Mesenchymal stem cell (in vitro differentiated cells and primary cell): ENCODE measurements at regions not wholly inside any gene's neighbourhood (a gene's known extent, or its start where the extent isn't known, plus 50 kb on each side); places are given as distances from the start of the nearest gene placed in this dataset.

Experiments
- DNase-seq: peaks from one replicate; pipeline ENCODE4 v3.0.0-alpha.2; 2013
- H2AFZ ChIP-seq: one replicate; pipeline ENCODE4 v1.6.1; 2013; ENCODE audit warnings: low read depth, mild to moderate bottlenecking, control low read depth, inconsistent platforms, low read length, moderate library complexity
- H2AK5ac ChIP-seq: 2 replicates; pipeline ENCODE4 v1.6.1; 2013; ENCODE audit warnings: low read length, moderate library complexity, mild to moderate bottlenecking, inconsistent platforms; ENCODE audit not compliant: severe bottlenecking
- H2BK120ac ChIP-seq: one replicate; pipeline ENCODE4 v1.6.1; 2013; ENCODE audit warnings: low read depth, mild to moderate bottlenecking, inconsistent platforms, low read length, moderate library complexity
- H2BK12ac ChIP-seq, 2 experiments: one replicate each; pipeline ENCODE4 v1.6.1; 2013; ENCODE audit warnings: inconsistent platforms in 2 of 2, low read length in 2 of 2, mild to moderate bottlenecking in 2 of 2, moderate library complexity in 2 of 2, control low read depth in 1 of 2
- H2BK15ac ChIP-seq: one replicate; pipeline ENCODE4 v1.6.1; 2013; ENCODE audit warnings: mild to moderate bottlenecking, low read depth, inconsistent platforms; ENCODE audit not compliant: poor library complexity, severe bottlenecking
- H2BK5ac ChIP-seq: 2 replicates; pipeline ENCODE4 v1.6.1; 2013; ENCODE audit warnings: low read depth, mild to moderate bottlenecking, low read length, control low read depth, inconsistent platforms; ENCODE audit not compliant: poor library complexity, severe bottlenecking
- H3K14ac ChIP-seq, 2 experiments: one replicate each; pipeline ENCODE4 v1.6.1; 2013; ENCODE audit warnings: inconsistent platforms in 2 of 2, low read length in 2 of 2, control low read depth in 1 of 2, mild to moderate bottlenecking in 1 of 2, moderate library complexity in 1 of 2
- H3K18ac ChIP-seq, 2 experiments: one replicate each; pipeline ENCODE4 v1.6.1; 2013; ENCODE audit warnings: inconsistent platforms in 2 of 2, low read length in 2 of 2, control low read depth in 1 of 2, low read depth in 1 of 2, mild to moderate bottlenecking in 1 of 2
- H3K23ac ChIP-seq, 2 experiments: one replicate each; pipeline ENCODE4 v1.6.1; 2013; ENCODE audit warnings: inconsistent platforms in 2 of 2, low read length in 2 of 2, mild to moderate bottlenecking in 2 of 2, moderate library complexity in 2 of 2, control low read depth in 1 of 2
- H3K27ac ChIP-seq: 2 replicates; pipeline ENCODE4 v1.5.1; 2013; ENCODE audit warnings: mild to moderate bottlenecking, moderate library complexity, low read length, control low read depth, inconsistent platforms; ENCODE audit not compliant: poor library complexity, severe bottlenecking
- H3K27me3 ChIP-seq, 2 experiments: 2 replicates each; pipeline versions ENCODE4 v1.6.1 to v1.7.0; 2013; ENCODE audit warnings: low read length in 2 of 2, mild to moderate bottlenecking in 2 of 2, moderate library complexity in 2 of 2, control low read depth in 1 of 2, inconsistent platforms in 1 of 2; ENCODE audit not compliant: control insufficient read depth in 1 of 2, insufficient read depth in 1 of 2
- H3K36me3 ChIP-seq, 2 experiments: 2 replicates each; pipeline versions ENCODE4 v1.6.1 to v1.7.0; 2013; ENCODE audit warnings: low read length in 2 of 2, control low read depth in 1 of 2, inconsistent platforms in 1 of 2, low read depth in 1 of 2, mild to moderate bottlenecking in 1 of 2; ENCODE audit not compliant: insufficient read depth in 2 of 2, control insufficient read depth in 1 of 2
- H3K4ac ChIP-seq, 2 experiments: one replicate each; pipeline ENCODE4 v1.6.1; 2013; ENCODE audit warnings: inconsistent platforms in 2 of 2, low read length in 2 of 2, mild to moderate bottlenecking in 2 of 2, moderate library complexity in 2 of 2, control low read depth in 1 of 2, low read depth in 1 of 2
- H3K4me1 ChIP-seq: 2 replicates; pipeline ENCODE4 v1.6.1; 2013; ENCODE audit warnings: low read depth, low read length, control low read depth; ENCODE audit not compliant: control insufficient read depth, insufficient read depth
- H3K4me2 ChIP-seq: 2 replicates; pipeline ENCODE4 v1.6.1; 2013; ENCODE audit warnings: low read length, mild to moderate bottlenecking, inconsistent platforms; ENCODE audit not compliant: poor library complexity, severe bottlenecking
- H3K4me3 ChIP-seq, 2 experiments: 2 replicates each; pipeline versions ENCODE4 v1.5.1 to v1.7.0; 2013; ENCODE audit warnings: low read length in 2 of 2, mild to moderate bottlenecking in 2 of 2, control low read depth in 1 of 2, low read depth in 1 of 2; ENCODE audit not compliant: insufficient read depth in 1 of 2
- H3K79me1 ChIP-seq: replicated peaks from 2 replicates; pipeline ENCODE4 v1.6.1; 2013; ENCODE audit warnings: mild to moderate bottlenecking, control low read depth, low read length, inconsistent platforms; ENCODE audit not compliant: poor library complexity, severe bottlenecking
- H3K9ac ChIP-seq: 2 replicates; pipeline ENCODE4 v1.7.0; 2013; ENCODE audit warnings: mild to moderate bottlenecking, low read length, moderate library complexity
- H3K9me3 ChIP-seq: 2 replicates; pipeline ENCODE4 v1.7.0; 2013; ENCODE audit warnings: mild to moderate bottlenecking, low read length; ENCODE audit not compliant: control insufficient read depth
- H4K8ac ChIP-seq: one replicate; pipeline ENCODE4 v1.6.1; 2013; ENCODE audit warnings: inconsistent platforms, mild to moderate bottlenecking, low read length, moderate library complexity
- H4K91ac ChIP-seq: one replicate; pipeline ENCODE4 v1.6.1; 2013; ENCODE audit warnings: mild to moderate bottlenecking, low read length, inconsistent platforms
- WGBS: methylation state at CpG from one replicate; pipeline ENCODE4 v1.1.7; 2013; ENCODE audit warnings: mixed read lengths; 5-methylcytosine and 5-hydroxymethylcytosine counted together

GRCh38 chr10:121374121-121374520 lies 224.1 kb downstream of the FGFR2 start:
- no peak overlapping the region for H2BK12ac ChIP-seq
- WGBS, result 74% methylated on average over 12 of the region's 12 CpGs
- peak overlapping the region; percentile 62 for H4K91ac ChIP-seq
- H3K4ac ChIP-seq, result no peak overlapping the region
- no peaks in the 10 kb centered on the region for H3K4me1 ChIP-seq
- no peaks in the 10 kb centered on the region for H3K79me1 ChIP-seq
- H3K27me3 ChIP-seq, result no peaks in the 10 kb centered on the region
- no peak overlapping the region for H4K8ac ChIP-seq
- H3K9ac ChIP-seq, result no peak overlapping the region
- no peak overlapping the region for H3K23ac ChIP-seq
- H3K27ac ChIP-seq, result no peak overlapping the region
- no peak overlapping the region for H3K14ac ChIP-seq
- no peak overlapping the region for H2BK15ac ChIP-seq
- no peak overlapping the region for H2BK5ac ChIP-seq
- DNase-seq, result no peak
- no peaks in the 10 kb centered on the region for H3K36me3 ChIP-seq
- no peak overlapping the region for H3K4me3 ChIP-seq
- H3K18ac ChIP-seq, result no peak overlapping the region
- H3K9me3 ChIP-seq, result no peaks in the 10 kb centered on the region
- no peak overlapping the region for H2AFZ ChIP-seq
- H3K4me2 ChIP-seq, result no peak overlapping the region
- H2BK120ac ChIP-seq, result no peak overlapping the region
- H2AK5ac ChIP-seq, result no peak overlapping the region

- no peak overlapping the region for H3K18ac ChIP-seq
- H4K91ac ChIP-seq, result no peak overlapping the region
- no peaks in the 10 kb centered on the region for H3K79me1 ChIP-seq
- H3K4me2 ChIP-seq, result no peak overlapping the region
- H2BK5ac ChIP-seq, result no peak overlapping the region
- no peak overlapping the region for H2BK12ac ChIP-seq
- H3K4me3 ChIP-seq, result no peak overlapping the region
- no peaks in the 10 kb centered on the region for H3K27me3 ChIP-seq
- H3K36me3 ChIP-seq, result no peaks in the 10 kb centered on the region
- H3K9ac ChIP-seq, result no peak overlapping the region
- no peaks in the 10 kb centered on the region for H3K4me1 ChIP-seq
- H2BK120ac ChIP-seq, result no peak overlapping the region
- H3K14ac ChIP-seq, result no peak overlapping the region
- no peak overlapping the region for H3K27ac ChIP-seq
- no peak overlapping the region for H2AK5ac ChIP-seq
- DNase-seq, result no peak
- 57% methylated on average over 6 of the region's 6 CpGs for WGBS
- no peak overlapping the region for H2AFZ ChIP-seq
- H4K8ac ChIP-seq, result no peak overlapping the region
- H3K9me3 ChIP-seq, result no peaks in the 10 kb centered on the region
- H3K4ac ChIP-seq, result no peak overlapping the region
- H3K23ac ChIP-seq, result no peak overlapping the region
- H2BK15ac ChIP-seq, result no peak overlapping the region
Measured at GRCh38 chr10:121375172-121375571, 223.1 kb downstream of the FGFR2 start.

GRCh38 chr10:121378251-121378801 lies 219.9 kb downstream of the FGFR2 start:
- 77% methylated on average over 6 of the region's 6 CpGs for WGBS

GRCh38 chr10:121379013-121379412 lies 219.2 kb downstream of the FGFR2 start:
- Histone ChIP-seq H2BK120ac (no peak overlapping the region), H3K14ac (no peak overlapping the region), H3K9ac (no peak overlapping the region), H2AK5ac (no peak overlapping the region), H2AFZ (no peak overlapping the region), H3K36me3 (no peaks in the 10 kb centered on the region), H3K23ac (no peak overlapping the region), H3K4ac (no peak overlapping the region), H4K91ac (no peak overlapping the region), H3K27me3 (no peaks in the 10 kb centered on the region), H3K9me3 (no peaks in the 10 kb centered on the region), H2BK5ac (no peak overlapping the region), H3K4me1 (no peaks in the 10 kb centered on the region), H2BK12ac (no peak overlapping the region), H3K79me1 (no peaks in the 10 kb centered on the region), H4K8ac (no peak overlapping the region), H3K4me3 (no peak overlapping the region), H3K18ac (no peak overlapping the region), H2BK15ac (no peak overlapping the region), H3K4me2 (no peak overlapping the region), H3K27ac (no peak overlapping the region)
- 67% methylated on average over 3 of the region's 3 CpGs for WGBS
- no peak for DNase-seq

More at GRCh38 chr10:121378251-121378801, 219.9 kb downstream of the FGFR2 start:
- Histone ChIP-seq H2AK5ac (no peak overlapping the region), H3K14ac (no peak overlapping the region), H3K4me1 (no peaks in the 10 kb centered on the region), H2BK5ac (no peak overlapping the region), H2BK12ac (no peak overlapping the region), H3K9me3 (no peaks in the 10 kb centered on the region), H3K36me3 (no peaks in the 10 kb centered on the region), H3K79me1 (no peaks in the 10 kb centered on the region), H3K18ac (no peak overlapping the region), H3K23ac (no peak overlapping the region), H3K4me2 (no peak overlapping the region), H3K27ac (no peak overlapping the region), H3K4me3 (no peak overlapping the region), H3K27me3 (no peaks in the 10 kb centered on the region), H3K9ac (no peak overlapping the region), H4K8ac (no peak overlapping the region), H3K4ac (no peak overlapping the region), H2BK120ac (no peak overlapping the region), H2AFZ (no peak overlapping the region), H4K91ac (no peak overlapping the region), H2BK15ac (no peak overlapping the region)
- no peak for DNase-seq
